MM.1S (cell line): ENCODE measurements at regions not wholly inside any gene's neighbourhood (a gene's known extent, or its start where the extent isn't known, plus 50 kb on each side); places are given as distances from the start of the nearest gene placed in this dataset.

Experiments
- DNase-seq: peaks from one replicate; pipeline ENCODE4 v3.0.0-alpha.2; 2015
- H2AFZ ChIP-seq: fragments of 300-600 bp; sonication (generic); 2 replicates; pipeline ENCODE4 v1.6.0; 2016; ENCODE audit warnings: antibody characterized with exemption, low read length
- H3F3A ChIP-seq: fragments of 300-600 bp; sonication (generic); 2 replicates; pipeline ENCODE4 v1.6.1; 2016; ENCODE audit warnings: mild to moderate bottlenecking, antibody characterized with exemption, low read length, moderate library complexity, mixed read lengths; ENCODE audit not compliant: insufficient read depth
- H3K27ac ChIP-seq: fragments of 300-600 bp; sonication (generic); 2 replicates; pipeline ENCODE4 v1.5.1; 2016; ENCODE audit warnings: mild to moderate bottlenecking, low read length
- H3K27me3 ChIP-seq: fragments of 300-600 bp; sonication (generic); replicated peaks from 2 replicates; pipeline ENCODE4 v1.6.0; 2016; ENCODE audit warnings: low read length; ENCODE audit not compliant: insufficient read depth
- H3K36me3 ChIP-seq: fragments of 300-600 bp; sonication (generic); replicated peaks from 2 replicates; pipeline ENCODE4 v1.6.1; 2016; ENCODE audit warnings: mild to moderate bottlenecking, low read length, mixed read lengths; ENCODE audit not compliant: insufficient read depth
- H3K4me1 ChIP-seq: fragments of 300-600 bp; sonication (generic); 2 replicates; pipeline ENCODE4 v1.6.1; 2016; ENCODE audit warnings: low read length, mixed read lengths
- H3K4me2 ChIP-seq: fragments of 300-600 bp; sonication (generic); 2 replicates; pipeline ENCODE4 v1.6.0; 2016; ENCODE audit warnings: low read depth, low read length
- H3K4me3 ChIP-seq: fragments of 300-600 bp; sonication (generic); 2 replicates; pipeline ENCODE4 v1.5.1; 2016; ENCODE audit warnings: low read length, mixed read lengths
- H3K79me2 ChIP-seq: fragments of 300-600 bp; sonication (generic); 2 replicates; pipeline ENCODE4 v1.6.1; 2016; ENCODE audit warnings: mixed run types, low read length, mixed read lengths
- H3K9ac ChIP-seq: fragments of 300-600 bp; sonication (generic); 2 replicates; pipeline ENCODE4 v1.6.1; 2016; ENCODE audit warnings: low read length, mixed read lengths
- H3K9me2 ChIP-seq: fragments of 300-600 bp; sonication (generic); replicated peaks from 2 replicates; pipeline ENCODE4 v1.6.1; 2016; ENCODE audit warnings: mild to moderate bottlenecking, low read length, mixed read lengths; ENCODE audit not compliant: insufficient read depth
- H3K9me3 ChIP-seq: fragments of 300-600 bp; sonication (generic); replicated peaks from 2 replicates; pipeline ENCODE4 v1.6.1; 2016; ENCODE audit warnings: mild to moderate bottlenecking, low read length, mixed read lengths; ENCODE audit not compliant: insufficient read depth
- H4K20me1 ChIP-seq: fragments of 300-600 bp; sonication (generic); 2 replicates; pipeline ENCODE4 v1.6.1; 2016; ENCODE audit warnings: mild to moderate bottlenecking, low read length, moderate library complexity, mixed read lengths; ENCODE audit not compliant: insufficient read depth
- EZH2 ChIP-seq: fragments of 300-600 bp; sonication (generic); optimal IDR thresholded peaks from 2 replicates; pipeline ENCODE3; 2017; ENCODE audit warnings: low read depth, mild to moderate bottlenecking, antibody characterized with exemption, low read length, mixed read lengths
- EZH2phosphoT487 ChIP-seq: fragments of 300-600 bp; sonication (generic); IDR thresholded peaks from 2 replicates; pipeline ENCODE4 v1.6.1; 2018; ENCODE audit warnings: antibody characterized with exemption, low read length
- TF ChIP-seq, protein P1 (sequence below): fragments of 300-600 bp; sonication (generic); IDR thresholded peaks from 2 replicates; pipeline ENCODE4 v1.5.1; 2016; ENCODE audit warnings: antibody characterized with exemption, low read length, mixed read lengths

GRCh38 chr20:23143986-23144690 lies 58.0 kb upstream of the CD93 start:
- H3K79me2 ChIP-seq, result no peaks in the 10 kb centered on the region
- H3K9me3 ChIP-seq, result no peaks in the 10 kb centered on the region
- H2AFZ ChIP-seq, result no peak overlapping the region
- no peaks in the 10 kb centered on the region for H3K36me3 ChIP-seq
- no peak overlapping the region for H3K4me3 ChIP-seq
- H4K20me1 ChIP-seq, result no peaks in the 10 kb centered on the region
- TF ChIP-seq EZH2 (no peak), EZH2phosphoT487 (no peak)
- TF ChIP-seq, protein P1, sequence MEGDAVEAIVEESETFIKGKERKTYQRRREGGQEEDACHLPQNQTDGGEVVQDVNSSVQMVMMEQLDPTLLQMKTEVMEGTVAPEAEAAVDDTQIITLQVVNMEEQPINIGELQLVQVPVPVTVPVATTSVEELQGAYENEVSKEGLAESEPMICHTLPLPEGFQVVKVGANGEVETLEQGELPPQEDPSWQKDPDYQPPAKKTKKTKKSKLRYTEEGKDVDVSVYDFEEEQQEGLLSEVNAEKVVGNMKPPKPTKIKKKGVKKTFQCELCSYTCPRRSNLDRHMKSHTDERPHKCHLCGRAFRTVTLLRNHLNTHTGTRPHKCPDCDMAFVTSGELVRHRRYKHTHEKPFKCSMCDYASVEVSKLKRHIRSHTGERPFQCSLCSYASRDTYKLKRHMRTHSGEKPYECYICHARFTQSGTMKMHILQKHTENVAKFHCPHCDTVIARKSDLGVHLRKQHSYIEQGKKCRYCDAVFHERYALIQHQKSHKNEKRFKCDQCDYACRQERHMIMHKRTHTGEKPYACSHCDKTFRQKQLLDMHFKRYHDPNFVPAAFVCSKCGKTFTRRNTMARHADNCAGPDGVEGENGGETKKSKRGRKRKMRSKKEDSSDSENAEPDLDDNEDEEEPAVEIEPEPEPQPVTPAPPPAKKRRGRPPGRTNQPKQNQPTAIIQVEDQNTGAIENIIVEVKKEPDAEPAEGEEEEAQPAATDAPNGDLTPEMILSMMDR, result no peak
- no peak overlapping the region for H3K9ac ChIP-seq
- no peaks in the 10 kb centered on the region for H3K9me2 ChIP-seq
- no peaks in the 10 kb centered on the region; the same call in 1 of the 2 replicates for H3K4me1 ChIP-seq
- DNase-seq, result no peak
- no peak overlapping the region for H3K27ac ChIP-seq
- no peaks in the 10 kb centered on the region for H3F3A ChIP-seq
- H3K27me3 ChIP-seq, result no peaks in the 10 kb centered on the region
- H3K4me2 ChIP-seq, result no peak overlapping the region

- Histone ChIP-seq H3K9ac (no peak overlapping the region), H3F3A (no peaks in the 10 kb centered on the region), H3K4me2 (no peak overlapping the region), H3K27me3 (no peaks in the 10 kb centered on the region), H3K4me1 (no peaks in the 10 kb centered on the region; the same call in 1 of the 2 replicates), H3K4me3 (no peak overlapping the region), H2AFZ (no peak overlapping the region), H3K9me2 (no peaks in the 10 kb centered on the region), H3K27ac (no peak overlapping the region), H4K20me1 (no peaks in the 10 kb centered on the region), H3K79me2 (no peaks in the 10 kb centered on the region), H3K36me3 (no peaks in the 10 kb centered on the region), H3K9me3 (no peaks in the 10 kb centered on the region)
- TF ChIP-seq, protein P1, result no peak
- TF ChIP-seq EZH2 (no peak), EZH2phosphoT487 (no peak)
- no peak for DNase-seq
These were observed 57.0 kb upstream of the CD93 start for GRCh38 chr20:23143098-23143497.

- H3K9me2 ChIP-seq, result no peaks in the 10 kb centered on the region
- no peaks in the 10 kb centered on the region for H3K79me2 ChIP-seq
- no peak for DNase-seq
- no peaks in the 10 kb centered on the region for H3K9me3 ChIP-seq
- no peak overlapping the region for H3K4me2 ChIP-seq
- no peak overlapping the region for H3K4me3 ChIP-seq
- H2AFZ ChIP-seq, result no peak overlapping the region
- H3K36me3 ChIP-seq, result no peaks in the 10 kb centered on the region
- H4K20me1 ChIP-seq, result no peaks in the 10 kb centered on the region
- H3K27me3 ChIP-seq, result no peaks in the 10 kb centered on the region
- no peak for TF ChIP-seq EZH2phosphoT487
- no peak for TF ChIP-seq EZH2
- TF ChIP-seq, protein P1, result no peak
- no peak overlapping the region for H3K27ac ChIP-seq
- H3K4me1 ChIP-seq, result no peaks in the 10 kb centered on the region
- no peaks in the 10 kb centered on the region for H3F3A ChIP-seq
- no peak overlapping the region for H3K9ac ChIP-seq
These were observed 56.3 kb upstream of the CD93 start for GRCh38 chr20:23142162-23143050.
